Activated CD8-positive, alpha-beta memory T cell treated with anti-CD3 and anti-CD28 coated beads, Interleukin-2, amount 50 U/mL, for 4 hours (primary cell): ENCODE measurements at regions not wholly inside any gene's neighbourhood (a gene's known extent, or its start where the extent isn't known, plus 50 kb on each side); places are given as distances from the start of the nearest gene placed in this dataset.

ENCODE experiments used
- DNase-seq: peaks from one replicate; pipeline ENCODE4 v3.0.0-alpha.2; 2020

GRCh38 chr2:180656455-180656847, 324.0 kb upstream of the UBE2E3 start:
- no peak for DNase-seq

DNA sequence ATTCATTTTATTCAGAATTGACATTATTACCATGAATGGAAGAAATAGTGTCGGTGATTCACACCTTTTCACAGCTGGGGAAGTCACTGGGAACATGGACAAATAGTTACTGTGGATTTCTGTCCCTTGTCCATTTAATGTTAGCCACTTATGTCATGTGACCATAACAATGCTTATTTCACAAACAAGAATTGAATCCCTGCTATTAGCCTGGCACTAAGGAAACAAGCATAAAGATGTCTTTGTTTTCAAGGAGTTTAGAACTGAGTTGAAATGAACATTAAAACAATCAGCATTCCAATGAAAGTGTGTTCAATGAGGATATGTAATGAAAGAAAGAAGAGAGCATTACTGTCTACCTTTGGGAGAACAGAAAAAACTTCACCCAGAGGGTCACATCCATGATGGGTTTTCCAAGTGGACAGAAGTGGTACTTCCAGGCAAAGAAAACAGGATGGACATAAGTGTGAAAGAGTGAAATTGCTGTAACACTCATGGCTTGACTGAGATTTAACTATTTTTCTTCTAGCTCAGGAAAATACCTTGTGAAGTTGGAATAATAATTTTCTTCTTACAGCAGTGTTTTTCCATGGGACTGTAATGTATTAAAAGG, 324.5 kb upstream of the UBE2E3 start:
- DNase-seq: no peak

DNA sequence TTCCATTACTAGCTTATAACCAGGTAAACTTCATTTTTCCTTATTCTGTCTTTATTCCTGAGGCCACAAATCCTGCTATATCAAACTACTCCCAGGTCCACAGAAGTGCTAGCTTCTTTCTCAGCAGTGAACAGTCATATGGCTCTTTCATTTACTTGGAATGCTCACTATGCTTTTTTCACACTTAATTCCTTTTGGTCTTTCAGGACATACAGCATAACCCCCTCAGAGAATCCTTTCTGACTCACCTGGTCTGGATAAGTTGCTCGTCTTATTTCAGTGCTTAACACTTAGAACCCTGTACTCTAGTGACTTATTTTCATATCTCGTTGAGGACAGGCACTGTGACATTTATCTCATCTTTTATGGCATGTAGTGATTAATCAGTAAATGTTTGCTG, 325.0 kb upstream of the UBE2E3 start:
- no peak for DNase-seq

DNA sequence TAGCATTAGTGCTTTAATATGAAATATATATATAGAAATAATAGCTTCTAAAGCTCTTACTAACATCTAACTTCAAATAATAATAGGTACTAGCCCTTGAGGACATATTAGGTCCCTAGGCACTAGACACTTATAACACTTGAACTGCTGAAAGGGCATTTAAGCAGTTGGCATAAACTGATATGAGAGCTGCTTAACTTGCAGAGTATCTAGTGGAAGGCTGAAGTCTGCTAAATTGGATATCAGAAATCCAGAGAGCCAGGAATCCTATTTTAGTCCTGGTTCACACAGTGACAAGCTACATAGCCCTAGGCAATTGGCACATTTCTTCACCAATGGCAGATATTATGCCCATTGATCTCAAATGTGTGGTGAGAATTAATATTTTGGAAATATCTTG, 326.9 kb upstream of the UBE2E3 start:
- no peak for DNase-seq

- no peak for DNase-seq
Observed at GRCh38 chr2:180652794-180653193, 327.6 kb upstream of the UBE2E3 start.

DNA sequence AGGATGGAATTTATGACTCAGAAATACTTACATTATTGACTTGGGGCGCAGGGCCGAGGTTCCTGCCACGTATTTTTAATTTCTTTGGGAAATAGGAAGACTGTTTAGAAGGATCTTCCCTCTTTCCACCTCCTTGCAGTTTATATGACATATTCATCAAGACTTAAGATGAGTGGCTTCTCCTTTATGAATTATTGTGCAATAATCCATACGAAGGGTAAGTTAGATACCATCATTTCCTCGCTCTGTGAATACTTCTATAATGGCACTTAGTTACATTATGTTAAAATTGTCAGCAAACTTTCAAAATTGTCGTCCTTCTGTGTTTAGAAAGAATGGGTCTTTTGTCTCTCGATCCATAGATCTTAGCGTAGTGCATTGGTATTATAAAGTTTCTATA, 328.8 kb upstream of the UBE2E3 start:
- no peak for DNase-seq

GRCh38 chr2:180647621-180648020, 332.8 kb upstream of the UBE2E3 start:
- DNase-seq: no peak

GRCh38 chr2:180647221-180647620, 333.2 kb upstream of the UBE2E3 start:
- DNase-seq: no peak

- no peak for DNase-seq
Observed at GRCh38 chr2:180646756-180647155, 333.6 kb upstream of the UBE2E3 start.

GRCh38 chr2:180644709-180645108, 335.7 kb upstream of the UBE2E3 start:
- no peak for DNase-seq

DNA sequence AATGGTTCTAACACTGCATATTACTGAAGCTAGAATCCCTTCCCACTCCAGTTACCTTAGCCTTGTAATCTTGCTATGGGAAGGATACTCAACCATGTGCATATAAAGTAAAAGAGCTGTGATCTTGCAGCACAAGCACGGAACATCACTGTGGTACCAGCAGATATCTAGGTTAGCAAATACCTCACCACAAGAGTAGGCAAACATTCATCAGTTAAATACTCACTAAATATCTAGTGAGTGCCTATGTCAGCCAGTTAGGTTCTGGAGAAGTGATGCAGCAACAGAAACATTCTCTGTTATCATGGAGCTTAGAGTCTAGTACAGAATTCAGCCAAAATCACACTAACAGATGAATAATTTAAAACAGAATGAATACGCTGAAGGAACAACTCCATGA, 349.6 kb upstream of the UBE2E3 start:
- no peak for DNase-seq

GRCh38 chr2:180625006-180625844, 355.2 kb upstream of the UBE2E3 start:
- no peak for DNase-seq

- no peak for DNase-seq
Observed at GRCh38 chr2:180621941-180622918, 358.2 kb upstream of the UBE2E3 start.

DNA sequence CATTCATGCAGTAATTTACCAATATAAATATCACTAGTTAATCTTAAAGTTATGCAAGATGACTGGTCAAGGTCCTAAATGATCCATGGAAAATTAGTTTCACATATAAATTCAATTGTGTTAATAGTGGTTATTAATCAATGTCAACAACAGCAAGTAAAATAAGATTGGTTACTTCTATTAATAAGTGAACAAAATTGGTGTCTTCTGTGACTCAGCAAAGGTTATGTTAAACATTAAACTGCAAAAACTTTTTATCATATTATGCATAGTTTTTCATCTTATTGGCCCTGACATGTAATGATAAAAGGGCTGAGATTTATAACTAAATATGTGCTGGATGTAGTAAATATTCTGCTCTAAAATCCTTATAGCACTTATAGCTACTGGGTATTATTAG, 359.0 kb upstream of the UBE2E3 start:
- DNase-seq: no peak

GRCh38 chr2:180618570-180618969, 361.8 kb upstream of the UBE2E3 start:
- no peak for DNase-seq

DNA sequence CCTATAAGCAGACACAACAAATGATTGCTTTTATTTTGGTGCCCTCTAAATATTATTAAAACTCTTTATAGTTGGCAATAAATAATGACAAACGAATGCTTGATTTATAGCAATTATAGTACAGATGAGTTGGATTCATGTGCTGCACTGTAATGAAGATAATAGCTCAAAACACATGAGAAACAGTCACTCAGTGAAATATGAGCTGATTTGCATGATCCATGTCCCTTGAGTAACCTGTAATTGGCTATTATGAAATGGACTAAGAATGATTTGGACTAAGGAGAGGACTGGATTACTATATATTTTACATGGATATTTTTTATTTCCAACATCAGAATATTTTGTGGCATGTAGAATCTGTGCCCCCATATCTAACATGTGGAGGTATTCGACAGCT, 365.6 kb upstream of the UBE2E3 start:
- no peak for DNase-seq

DNA sequence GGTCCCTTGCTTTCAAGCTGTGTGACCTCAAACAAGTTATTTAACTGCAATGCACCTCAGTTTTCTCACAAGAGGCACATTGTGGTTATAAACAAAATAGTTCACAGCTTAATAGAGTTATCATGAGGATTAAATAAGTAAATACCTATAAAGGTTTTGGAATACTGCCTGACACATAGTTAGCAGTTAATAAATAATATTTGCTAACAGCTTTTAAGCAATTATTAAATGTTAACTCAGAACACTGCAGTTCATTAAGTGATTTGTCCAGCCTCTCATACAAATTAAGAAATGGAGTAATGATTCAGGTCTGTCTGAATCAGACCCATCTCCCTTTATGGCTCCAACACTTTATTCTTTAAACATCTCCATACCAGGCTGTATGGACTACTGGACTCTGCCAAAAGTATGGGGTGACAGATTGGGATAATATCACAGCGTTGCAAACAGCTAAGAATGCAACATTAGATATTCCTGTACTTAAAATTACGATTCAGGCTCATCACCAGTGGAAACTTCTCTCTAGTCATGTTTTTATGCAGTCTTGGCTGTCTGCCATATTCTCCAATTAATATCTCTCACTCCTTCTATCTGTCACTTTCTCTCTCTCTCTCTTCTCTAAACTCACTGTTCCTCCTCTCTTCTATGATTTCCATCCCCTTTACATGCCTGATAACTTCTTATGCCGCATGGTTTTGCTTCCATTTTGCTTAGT, 370.6 kb upstream of the UBE2E3 start:
- no peak for DNase-seq

DNA sequence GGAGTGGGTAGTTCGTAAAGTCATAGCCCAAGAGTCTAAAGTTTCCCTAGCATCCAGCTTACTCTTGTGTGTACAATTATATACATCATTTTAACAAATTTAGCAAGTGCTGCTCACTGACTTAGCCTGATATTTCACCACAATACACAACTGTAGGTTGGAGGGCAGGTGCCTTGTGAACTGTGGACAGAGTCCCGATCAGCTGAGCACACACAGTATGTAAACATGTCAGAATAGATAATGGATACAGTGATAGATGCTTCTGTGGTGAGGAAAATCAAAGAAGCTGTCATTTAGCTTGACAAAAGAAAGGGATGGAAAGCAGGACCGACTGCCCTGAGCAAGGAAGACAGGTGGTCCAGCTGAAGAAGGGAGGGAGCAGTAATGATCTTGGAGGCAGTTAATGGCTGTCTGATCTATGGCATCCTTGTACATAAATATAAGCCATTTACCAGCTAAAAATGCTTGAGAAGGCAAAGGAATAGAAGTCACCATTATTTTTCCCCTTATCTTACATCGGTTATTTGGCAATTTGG, 372.8 kb upstream of the UBE2E3 start:
- no peak for DNase-seq

DNA sequence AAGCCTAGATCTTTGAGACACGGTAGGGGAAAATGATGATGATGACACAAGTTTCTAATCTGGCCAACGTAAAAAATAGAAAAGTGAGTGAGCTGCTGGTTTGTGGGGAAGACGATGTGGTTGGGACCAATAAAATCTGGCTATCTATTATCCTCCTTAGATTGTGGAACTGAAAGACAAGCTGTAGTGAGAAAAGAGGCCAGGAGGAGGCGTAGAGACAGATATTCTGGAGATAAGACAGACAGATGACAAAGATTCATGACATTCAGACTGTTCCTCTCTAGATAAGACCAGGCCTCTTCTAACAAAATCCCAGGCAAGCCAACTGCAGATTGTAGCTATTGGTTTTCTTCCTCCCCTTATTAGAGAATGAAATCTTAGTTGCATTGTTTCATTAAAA, 376.3 kb upstream of the UBE2E3 start:
- no peak for DNase-seq

DNA sequence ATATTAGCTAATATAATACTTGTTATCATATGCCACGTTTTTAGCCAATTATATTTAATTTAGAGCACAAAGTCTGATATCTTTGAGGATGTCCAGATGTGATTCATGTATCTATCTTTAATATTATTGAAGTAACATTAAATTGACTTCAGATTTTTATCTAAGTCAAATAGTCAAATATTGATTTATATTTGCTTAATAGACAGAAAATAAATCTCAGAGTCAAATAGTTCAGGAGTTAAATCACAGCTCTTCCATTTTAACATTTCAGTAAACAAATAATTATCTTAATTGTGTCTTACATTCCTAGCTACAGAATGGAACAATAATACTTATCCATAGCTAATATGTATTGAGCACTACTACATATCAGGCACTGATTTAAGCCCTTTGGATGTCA, 379.4 kb upstream of the UBE2E3 start:
- no peak for DNase-seq

GRCh38 chr2:180599804-180600203, 380.6 kb upstream of the UBE2E3 start:
- no peak for DNase-seq

DNA sequence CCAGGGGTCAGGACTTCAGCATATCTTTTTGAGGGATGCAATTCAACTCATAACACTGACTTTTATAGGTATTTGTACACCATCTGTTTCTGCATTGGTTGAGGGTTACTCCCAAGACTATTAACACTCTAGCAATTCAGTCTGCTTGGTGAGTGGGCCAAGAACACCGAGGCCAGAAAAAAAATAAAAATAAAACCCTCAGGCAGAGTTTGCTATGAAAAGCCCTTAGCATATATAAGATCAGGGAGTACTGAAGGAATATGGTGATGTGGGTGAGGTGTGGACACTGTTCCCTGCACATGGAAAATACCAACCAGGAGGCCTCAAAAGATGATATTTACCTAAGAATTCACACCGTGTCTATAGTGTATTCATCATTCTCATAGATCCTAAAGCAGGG, 383.2 kb upstream of the UBE2E3 start:
- DNase-seq: no peak

DNA sequence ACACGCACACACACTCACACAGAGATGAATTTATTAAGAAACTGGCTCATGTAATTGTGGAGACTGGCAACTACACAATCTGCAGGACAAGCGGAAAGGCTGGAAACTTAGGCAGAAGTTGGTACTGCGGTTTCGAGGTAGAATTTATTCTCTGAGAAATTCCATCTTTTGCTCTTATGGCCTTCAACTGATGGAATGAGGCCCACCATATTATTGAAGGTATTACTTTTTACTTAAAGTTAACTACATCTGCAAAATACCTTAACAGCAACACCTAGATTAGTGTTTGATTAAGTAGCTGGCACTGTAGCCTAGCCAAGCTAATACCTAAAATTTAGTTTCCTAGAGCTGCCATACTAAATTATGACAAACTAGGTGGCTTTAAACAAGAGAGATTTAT, 384.0 kb upstream of the UBE2E3 start:
- no peak for DNase-seq
